Skeletal muscle tissue (tissue), 3 donors: ENCODE measurements at regions not wholly inside any gene's neighbourhood (a gene's known extent, or its start where the extent isn't known, plus 50 kb on each side); places are given as distances from the start of the nearest gene placed in this dataset.
"Not testable (repeated sequence)": the region's sequence is repeated elsewhere in the genome, so short reads cannot be mapped to it uniquely, and the experiment has no call there.

ENCODE experiments used
- H3K27ac ChIP-seq: one replicate; pipeline ENCODE4 v1.7.0; 2013; ENCODE audit warnings: mild to moderate bottlenecking, low read depth, low read length, inconsistent platforms
- H3K27me3 ChIP-seq, 3 donors: one replicate each; pipeline ENCODE4 v1.7.0; 2013; ENCODE audit warnings: low read length in 3 of 3; ENCODE audit not compliant: control insufficient read depth in 3 of 3, insufficient read depth in 3 of 3
- H3K36me3 ChIP-seq, 3 donors: one replicate each; pipeline ENCODE4 v1.7.0; 2013; ENCODE audit warnings: low read length in 3 of 3; ENCODE audit not compliant: control insufficient read depth in 3 of 3, insufficient read depth in 3 of 3
- H3K4me1 ChIP-seq, 3 donors: one replicate each; pipeline ENCODE4 v1.7.0; 2013; ENCODE audit warnings: low read length in 3 of 3, mild to moderate bottlenecking in 3 of 3; ENCODE audit not compliant: control insufficient read depth in 3 of 3, insufficient read depth in 3 of 3
- H3K4me3 ChIP-seq, 3 donors: one replicate each; pipeline ENCODE4 v1.7.0; 2013; ENCODE audit warnings: low read length in 3 of 3
- H3K9ac ChIP-seq, 3 donors: one replicate each; pipeline ENCODE4 v1.7.0; 2013; ENCODE audit warnings: low read length in 3 of 3, mild to moderate bottlenecking in 3 of 3, moderate library complexity in 2 of 3, low read depth in 1 of 3
- H3K9me3 ChIP-seq, 3 donors: one replicate each; pipeline ENCODE4 v1.7.0; 2013; ENCODE audit warnings: low read length in 3 of 3; ENCODE audit not compliant: control insufficient read depth in 3 of 3
- donor health status: Osteomylitis.

DNA sequence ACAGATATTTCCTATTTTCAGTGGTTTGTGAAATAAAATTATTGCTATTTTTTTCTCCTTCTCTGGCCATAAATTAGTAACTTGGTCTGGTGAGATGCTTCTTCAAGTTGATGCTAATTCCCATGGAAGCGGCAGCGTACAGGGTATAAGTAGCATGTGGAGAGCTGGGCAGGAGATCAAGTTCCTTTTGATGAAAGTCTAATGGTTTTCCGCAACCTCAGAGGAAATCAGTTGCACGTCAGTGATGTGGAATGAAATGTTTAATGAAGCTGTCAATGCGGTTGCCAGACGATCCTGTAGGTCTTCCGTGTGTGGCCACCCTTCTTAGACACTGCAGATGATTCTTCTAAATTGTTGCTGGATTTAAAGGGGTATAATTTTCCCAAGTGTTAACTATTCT is 236.4 kb upstream of the GRM3 start:
- no peak overlapping the region for H3K27ac ChIP-seq
- H3K4me1 ChIP-seq, result no peaks in the 10 kb centered on the region
- no peaks in the 10 kb centered on the region for H3K36me3 ChIP-seq
- no peak overlapping the region for H3K9ac ChIP-seq
- H3K27me3 ChIP-seq, result no peaks in the 10 kb centered on the region
- no peaks in the 10 kb centered on the region for H3K9me3 ChIP-seq
- H3K4me3 ChIP-seq, result no peak overlapping the region

DNA sequence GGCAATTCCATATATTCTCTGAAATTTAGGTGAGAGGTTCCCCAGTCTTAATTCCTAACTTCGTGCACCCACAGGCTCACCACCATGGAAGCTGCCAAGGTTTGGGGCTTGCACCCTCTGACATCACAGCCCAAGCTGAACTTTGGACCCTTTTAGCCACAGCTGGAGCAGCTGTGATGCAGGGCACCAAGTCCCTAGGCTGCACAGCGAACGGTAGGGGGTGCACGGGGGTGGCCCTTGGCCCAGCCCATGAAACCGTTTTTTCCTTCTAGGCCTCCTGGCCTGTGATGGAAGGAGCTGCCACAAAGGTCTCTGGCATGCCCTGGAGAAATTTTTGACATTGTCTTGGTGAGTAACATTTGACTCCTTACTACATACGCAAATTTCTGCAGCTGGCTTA is 251.9 kb upstream of the GRM3 start:
- no peaks in the 10 kb centered on the region for H3K36me3 ChIP-seq
- no peaks in the 10 kb centered on the region for H3K9me3 ChIP-seq
- no peak overlapping the region for H3K4me3 ChIP-seq
- no peak overlapping the region for H3K27ac ChIP-seq
- no peaks in the 10 kb centered on the region for H3K27me3 ChIP-seq
- H3K4me1 ChIP-seq, result no peaks in the 10 kb centered on the region
- H3K9ac ChIP-seq, result no peak overlapping the region

DNA sequence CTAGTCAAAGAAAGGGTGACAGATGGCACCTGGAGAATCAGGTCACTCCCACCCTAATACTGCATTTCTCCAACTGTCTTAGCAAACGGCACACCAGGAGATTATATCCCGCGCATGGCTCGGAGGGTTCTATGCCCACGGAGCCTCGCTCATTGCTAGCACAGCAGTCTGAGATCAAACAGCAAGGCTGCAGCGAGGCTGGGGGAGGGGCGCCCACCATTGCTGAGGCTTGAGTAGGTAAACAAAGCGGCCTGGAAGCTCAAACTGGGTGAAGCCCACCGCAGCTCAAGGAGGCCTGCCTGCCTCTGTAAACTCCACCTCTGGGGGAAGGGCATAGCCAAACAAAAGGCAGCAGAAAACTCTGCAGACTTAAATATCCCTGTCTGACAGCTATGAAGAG is 268.1 kb upstream of the GRM3 start:
- H3K9ac ChIP-seq, H3K4me1 ChIP-seq, H3K36me3 ChIP-seq, H3K9me3 ChIP-seq, H3K4me3 ChIP-seq, H3K27me3 ChIP-seq, H3K27ac ChIP-seq: not testable (repeated sequence)

- no peak overlapping the region for H3K27ac ChIP-seq
- H3K36me3 ChIP-seq, result no peaks in the 10 kb centered on the region
- no peaks in the 10 kb centered on the region for H3K9me3 ChIP-seq
- no peak overlapping the region for H3K9ac ChIP-seq
- no peak overlapping the region for H3K4me3 ChIP-seq
- no peaks in the 10 kb centered on the region for H3K4me1 ChIP-seq
- no peaks in the 10 kb centered on the region for H3K27me3 ChIP-seq
These were observed 271.4 kb upstream of the GRM3 start for GRCh38 chr7:86372262-86372661.

DNA sequence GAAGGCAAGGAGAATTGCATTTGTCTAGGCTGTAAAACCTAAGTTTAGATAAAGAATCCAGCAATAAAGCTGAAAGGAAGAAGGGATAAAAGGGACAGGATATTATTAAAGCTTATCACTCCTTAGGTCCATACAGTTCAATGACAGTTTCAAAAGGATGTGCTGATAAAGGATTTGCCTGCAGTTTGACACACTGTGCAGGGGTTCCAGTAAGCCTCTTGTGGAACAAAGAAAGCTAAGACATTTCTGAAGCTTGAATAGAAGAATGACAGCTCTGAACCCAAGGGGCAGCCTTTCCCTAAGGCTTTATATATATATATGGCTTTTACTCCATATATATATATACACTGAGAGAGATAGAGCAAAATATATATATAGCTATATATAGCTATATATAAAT is 276.8 kb upstream of the GRM3 start:
- Histone ChIP-seq H3K27me3 (no peaks in the 10 kb centered on the region), H3K9ac (no peak overlapping the region), H3K4me3 (no peak overlapping the region), H3K9me3 (no peaks in the 10 kb centered on the region), H3K4me1 (no peaks in the 10 kb centered on the region), H3K36me3 (no peaks in the 10 kb centered on the region), H3K27ac (no peak overlapping the region)

DNA sequence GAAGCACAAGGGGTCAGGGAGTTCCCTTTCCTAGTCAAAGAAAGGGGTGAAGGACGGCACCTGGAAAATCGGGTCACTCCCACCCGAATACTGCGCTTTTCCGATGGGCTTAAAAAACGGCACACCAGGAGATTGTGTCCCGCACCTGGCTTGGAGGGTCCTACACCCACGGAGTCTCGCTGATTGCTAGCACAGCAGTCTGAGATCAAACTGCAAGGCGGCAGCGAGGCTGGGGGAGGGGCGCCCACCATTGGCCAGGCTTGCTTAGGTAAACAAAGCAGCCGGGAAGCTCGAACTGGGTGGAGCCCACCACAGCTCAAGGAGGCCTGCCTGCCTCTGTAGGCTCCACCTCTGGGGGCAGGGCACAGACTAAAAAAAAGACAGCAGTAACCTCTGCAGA is 303.3 kb upstream of the GRM3 start:
- not testable (repeated sequence) for H3K9ac ChIP-seq, H3K27ac ChIP-seq, H3K4me1 ChIP-seq, H3K36me3 ChIP-seq, H3K4me3 ChIP-seq, H3K27me3 ChIP-seq, H3K9me3 ChIP-seq

DNA sequence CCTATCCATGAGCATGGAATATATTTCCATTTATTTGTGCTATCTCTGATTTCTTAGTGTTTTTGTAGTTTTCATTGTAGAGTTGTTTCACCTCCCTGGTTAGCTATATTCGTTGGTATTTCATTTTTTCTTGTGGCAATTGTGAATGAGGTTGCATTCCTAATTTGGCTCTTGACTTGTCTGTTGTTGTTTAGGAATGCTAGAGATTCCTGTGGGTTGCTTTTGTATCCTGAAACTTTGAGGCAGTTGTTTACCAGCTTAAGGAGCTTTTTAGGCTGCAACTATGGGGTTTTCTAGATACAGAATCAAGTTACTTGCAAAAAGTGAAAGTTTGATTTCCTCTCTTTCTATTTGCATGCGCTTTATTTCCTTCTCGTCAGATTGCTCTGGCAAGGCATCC is 304.7 kb upstream of the GRM3 start:
- Histone ChIP-seq H3K27ac (no peak overlapping the region), H3K27me3 (no peaks in the 10 kb centered on the region), H3K36me3 (no peaks in the 10 kb centered on the region), H3K9ac (no peak overlapping the region), H3K4me1 (no peaks in the 10 kb centered on the region), H3K9me3 (no peaks in the 10 kb centered on the region), H3K4me3 (no peak overlapping the region)

GRCh38 chr7:86328801-86329433 is 314.8 kb upstream of the GRM3 start:
- Histone ChIP-seq H3K4me1 (no peaks in the 10 kb centered on the region), H3K9me3 (no peaks in the 10 kb centered on the region), H3K9ac (no peak overlapping the region), H3K36me3 (no peaks in the 10 kb centered on the region), H3K27me3 (no peaks in the 10 kb centered on the region), H3K4me3 (no peak overlapping the region), H3K27ac (no peak overlapping the region)

DNA sequence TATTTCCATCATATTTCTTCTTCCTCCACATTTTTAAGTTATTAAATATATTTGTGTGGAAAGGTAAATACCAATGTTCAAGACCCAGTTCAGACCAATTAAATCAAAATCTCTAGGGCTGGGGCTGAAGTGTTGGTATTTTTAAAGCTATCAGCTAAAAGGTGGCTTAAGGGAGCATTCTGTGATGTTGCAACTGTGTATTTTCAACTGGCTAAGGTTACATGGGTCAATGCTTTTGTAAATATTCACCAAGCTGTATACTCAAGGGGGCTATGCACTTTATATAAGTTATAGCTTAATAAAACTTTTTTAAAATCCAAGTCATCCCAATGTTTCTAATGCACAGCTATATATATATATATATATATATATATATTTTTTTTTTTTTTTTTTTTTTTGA is 316.9 kb upstream of the GRM3 start:
- no peak overlapping the region for H3K27ac ChIP-seq
- H3K27me3 ChIP-seq, result no peaks in the 10 kb centered on the region
- no peak overlapping the region for H3K9ac ChIP-seq
- H3K9me3 ChIP-seq, result no peaks in the 10 kb centered on the region
- H3K4me3 ChIP-seq, result no peak overlapping the region
- H3K4me1 ChIP-seq, result no peaks in the 10 kb centered on the region
- no peaks in the 10 kb centered on the region for H3K36me3 ChIP-seq

DNA sequence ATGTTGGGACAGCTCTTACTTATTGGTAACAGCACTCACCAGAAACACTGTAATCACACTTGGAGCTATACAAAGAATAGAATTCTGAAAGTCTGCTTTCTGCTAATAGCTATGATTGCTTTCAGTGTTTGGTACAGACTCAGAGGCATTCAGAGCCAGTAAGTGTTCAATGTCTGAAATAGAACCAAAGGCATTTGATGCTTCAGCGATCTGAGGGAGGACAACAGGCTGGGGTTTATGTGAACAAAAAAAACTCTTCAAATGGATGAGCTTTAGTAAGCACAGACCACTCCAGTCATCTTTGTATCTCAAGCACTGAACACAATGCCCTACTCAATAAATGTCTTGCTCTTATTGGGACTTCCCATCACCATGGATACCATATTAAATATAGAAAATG is 322.8 kb upstream of the GRM3 start:
- Histone ChIP-seq H3K36me3 (no peaks in the 10 kb centered on the region), H3K9ac (no peak overlapping the region), H3K4me3 (no peak overlapping the region), H3K27me3 (no peaks in the 10 kb centered on the region), H3K9me3 (no peaks in the 10 kb centered on the region), H3K27ac (no peak overlapping the region), H3K4me1 (no peaks in the 10 kb centered on the region)

DNA sequence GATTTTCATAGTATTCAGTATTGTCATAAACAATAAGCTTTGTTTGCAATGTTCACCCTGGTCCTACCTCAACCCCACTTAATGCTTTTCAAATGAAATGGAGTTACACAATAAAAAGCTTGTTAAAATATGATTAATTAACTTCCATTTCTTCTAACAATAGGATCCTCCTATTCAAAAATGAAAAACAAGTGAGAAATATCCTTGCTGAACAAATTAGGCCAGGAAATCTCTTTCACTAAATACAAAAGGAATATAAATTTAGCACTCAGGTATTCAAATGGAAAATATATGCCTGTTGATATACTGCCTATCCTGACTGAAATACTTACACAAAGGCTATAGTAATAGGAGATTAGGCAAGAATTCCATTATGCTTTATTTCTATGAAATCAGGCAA is 323.4 kb upstream of the GRM3 start:
- H3K9ac ChIP-seq, result no peak overlapping the region
- no peaks in the 10 kb centered on the region for H3K36me3 ChIP-seq

More for the DNA sequence above, 323.4 kb upstream of the GRM3 start:
- H3K27me3 ChIP-seq, result no peaks in the 10 kb centered on the region
- H3K4me1 ChIP-seq, result no peaks in the 10 kb centered on the region
- H3K4me3 ChIP-seq, result no peak overlapping the region
- H3K27ac ChIP-seq, result no peak overlapping the region
- H3K9me3 ChIP-seq, result no peaks in the 10 kb centered on the region
